Naive B cell (primary cell): ENCODE measurements at regions not wholly inside any gene's neighbourhood (a gene's known extent, or its start where the extent isn't known, plus 50 kb on each side); places are given as distances from the start of the nearest gene placed in this dataset.
"Not testable (repeated sequence)": the region's sequence is repeated elsewhere in the genome, so short reads cannot be mapped to it uniquely, and the experiment has no call there.

Experiments used
- ATAC-seq, 2 donors: fragments of 150-1000 bp; cut with Tn5 transposase; 2 replicates each; pipeline ENCODE4 v1.10.0; 2021; ENCODE audit warnings: low read depth in 2 of 2, mild to moderate bottlenecking in 2 of 2, moderate library complexity in 2 of 2
- DNase-seq: peaks from one replicate; pipeline ENCODE4 v3.0.0; 2022
- H3K27ac Mint-ChIP-seq, 6 donors: one replicate each; pipeline ENCODE4 v1.8.0; 2020 to 2022; ENCODE audit warnings: mild to moderate bottlenecking in 6 of 6, mixed read lengths in 6 of 6, moderate library complexity in 5 of 6, inconsistent platforms in 2 of 6
- H3K27me3 Mint-ChIP-seq, 3 donors: one replicate each; pipeline ENCODE4 v1.8.0; 2021 to 2022; ENCODE audit warnings: mixed read lengths in 3 of 3, mild to moderate bottlenecking in 1 of 3
- H3K36me3 Mint-ChIP-seq, 2 donors: one replicate each; pipeline ENCODE4 v1.8.0; 2020 to 2022; ENCODE audit warnings: mixed read lengths in 2 of 2, inconsistent platforms in 1 of 2, mild to moderate bottlenecking in 1 of 2
- H3K4me1 Mint-ChIP-seq, 3 donors: one replicate each; pipeline ENCODE4 v1.8.0; 2020 to 2022; ENCODE audit warnings: mixed read lengths in 3 of 3, inconsistent platforms in 1 of 3, mild to moderate bottlenecking in 1 of 3, moderate library complexity in 1 of 3
- H3K4me3 Mint-ChIP-seq, 8 donors: one replicate each; pipeline ENCODE4 v1.8.0; 2020 to 2022; ENCODE audit warnings: mild to moderate bottlenecking in 8 of 8, mixed read lengths in 8 of 8, moderate library complexity in 8 of 8, inconsistent platforms in 2 of 8
- H3K9me3 Mint-ChIP-seq, 7 donors: one replicate each; pipeline ENCODE4 v1.8.0; 2020 to 2022; ENCODE audit warnings: mixed read lengths in 7 of 7, mild to moderate bottlenecking in 5 of 7, inconsistent platforms in 2 of 7, moderate library complexity in 1 of 7

GRCh38 chr15:36426691-36427090 is 152.7 kb upstream of the CDIN1 start:
- H3K27ac Mint-ChIP-seq, result no peak overlapping the region
- no peak for DNase-seq
- H3K36me3 Mint-ChIP-seq, result peaks cover 0 to 5% of the 10 kb centered on the region in 2 donors
- no peaks in the 10 kb centered on the region for H3K27me3 Mint-ChIP-seq
- ATAC-seq, result no peak
- no peak overlapping the region for H3K4me3 Mint-ChIP-seq
- peaks cover 0 to 14% (median 0%) of the 10 kb centered on the region in 7 donors for H3K9me3 Mint-ChIP-seq
- no peaks in the 10 kb centered on the region for H3K4me1 Mint-ChIP-seq

GRCh38 chr15:36428102-36428845 is 151.2 kb upstream of the CDIN1 start:
- Mint-ChIP-seq H3K4me3 (no peak overlapping the region), H3K27ac (no peak overlapping the region), H3K9me3 (peaks cover 0 to 9% (median 0%) of the 10 kb centered on the region in 7 donors), H3K27me3 (no peaks in the 10 kb centered on the region), H3K36me3 (peaks cover 0 to 5% of the 10 kb centered on the region in 2 donors), H3K4me1 (no peaks in the 10 kb centered on the region)
- ATAC-seq (no peak), DNase-seq (no peak)

GRCh38 chr15:36429707-36430106 is 149.7 kb upstream of the CDIN1 start:
- no peaks in the 10 kb centered on the region for H3K27me3 Mint-ChIP-seq
- no peaks in the 10 kb centered on the region for H3K9me3 Mint-ChIP-seq
- H3K36me3 Mint-ChIP-seq, result no peaks in the 10 kb centered on the region
- H3K4me1 Mint-ChIP-seq, result no peaks in the 10 kb centered on the region
- no peak for ATAC-seq
- H3K27ac Mint-ChIP-seq, result no peak overlapping the region
- no peak overlapping the region for H3K4me3 Mint-ChIP-seq
- no peak for DNase-seq

GRCh38 chr15:36430280-36430679 is 149.1 kb upstream of the CDIN1 start:
- Mint-ChIP-seq H3K4me3 (no peak overlapping the region), H3K27ac (no peak overlapping the region), H3K27me3 (no peaks in the 10 kb centered on the region), H3K36me3 (no peaks in the 10 kb centered on the region), H3K9me3 (no peaks in the 10 kb centered on the region), H3K4me1 (no peaks in the 10 kb centered on the region)
- DNase-seq (no peak), ATAC-seq (no peak)

- Mint-ChIP-seq H3K36me3 (no peaks in the 10 kb centered on the region), H3K27ac (no peak overlapping the region), H3K27me3 (no peaks in the 10 kb centered on the region), H3K4me3 (no peak overlapping the region), H3K4me1 (no peaks in the 10 kb centered on the region), H3K9me3 (no peaks in the 10 kb centered on the region)
- no peak for ATAC-seq
- no peak for DNase-seq
Observed at GRCh38 chr15:36430726-36431265, 148.6 kb upstream of the CDIN1 start.

GRCh38 chr15:36432161-36432560 is 147.3 kb upstream of the CDIN1 start:
- Mint-ChIP-seq H3K9me3 (no peaks in the 10 kb centered on the region), H3K4me3 (no peak overlapping the region), H3K36me3 (no peaks in the 10 kb centered on the region), H3K4me1 (no peaks in the 10 kb centered on the region), H3K27me3 (no peaks in the 10 kb centered on the region), H3K27ac (no peak overlapping the region)
- ATAC-seq, result no peak
- DNase-seq, result no peak

GRCh38 chr15:36434177-36434576 is 145.2 kb upstream of the CDIN1 start:
- no peak overlapping the region for H3K4me3 Mint-ChIP-seq
- H3K27ac Mint-ChIP-seq, result no peak overlapping the region
- H3K27me3 Mint-ChIP-seq, result no peaks in the 10 kb centered on the region
- H3K9me3 Mint-ChIP-seq, result peaks cover 0 to 2% (median 0%) of the 10 kb centered on the region in 7 donors
- H3K4me1 Mint-ChIP-seq, result no peaks in the 10 kb centered on the region
- ATAC-seq (no peak), DNase-seq (no peak)
- H3K36me3 Mint-ChIP-seq, result no peaks in the 10 kb centered on the region

GRCh38 chr15:36438499-36438898 is 140.9 kb upstream of the CDIN1 start:
- no peak for DNase-seq
- Mint-ChIP-seq H3K27ac (no peak overlapping the region), H3K4me3 (no peak overlapping the region), H3K36me3 (no peaks in the 10 kb centered on the region), H3K4me1 (no peaks in the 10 kb centered on the region), H3K27me3 (no peaks in the 10 kb centered on the region), H3K9me3 (peaks cover 0 to 2% (median 0%) of the 10 kb centered on the region in 7 donors)
- ATAC-seq, result no peak

- Mint-ChIP-seq H3K4me3 (no peak overlapping the region), H3K36me3 (no peaks in the 10 kb centered on the region), H3K27me3 (peaks cover 0 to 4% (median 0%) of the 10 kb centered on the region in 3 donors), H3K4me1 (no peaks in the 10 kb centered on the region), H3K9me3 (no peaks in the 10 kb centered on the region), H3K27ac (no peak overlapping the region)
- no peak for DNase-seq
- ATAC-seq, result no peak
Observed at GRCh38 chr15:36447373-36447772, 132.1 kb upstream of the CDIN1 start.

- no peak overlapping the region for H3K27ac Mint-ChIP-seq
- ATAC-seq (no peak), DNase-seq (no peak)
- no peak overlapping the region for H3K4me3 Mint-ChIP-seq
- no peaks in the 10 kb centered on the region for H3K9me3 Mint-ChIP-seq
- H3K4me1 Mint-ChIP-seq, result no peaks in the 10 kb centered on the region
- peaks cover 0 to 4% (median 0%) of the 10 kb centered on the region in 3 donors for H3K27me3 Mint-ChIP-seq
- H3K36me3 Mint-ChIP-seq, result no peaks in the 10 kb centered on the region
Observed at GRCh38 chr15:36448418-36448817, 131.0 kb upstream of the CDIN1 start.

- DNase-seq, result no peak
- Mint-ChIP-seq H3K9me3 (peaks cover 0 to 1% (median 0%) of the 10 kb centered on the region in 7 donors), H3K36me3 (no peaks in the 10 kb centered on the region), H3K4me3 (no peak overlapping the region), H3K27ac (no peak overlapping the region), H3K27me3 (peaks cover 0 to 4% (median 0%) of the 10 kb centered on the region in 3 donors), H3K4me1 (no peaks in the 10 kb centered on the region)
- ATAC-seq, result no peak
Observed at GRCh38 chr15:36449084-36449661, 130.3 kb upstream of the CDIN1 start.

GRCh38 chr15:36449662-36450145 is 129.7 kb upstream of the CDIN1 start:
- ATAC-seq (no peak), DNase-seq (no peak)
- no peaks in the 10 kb centered on the region for H3K36me3 Mint-ChIP-seq
- no peaks in the 10 kb centered on the region for H3K4me1 Mint-ChIP-seq
- H3K9me3 Mint-ChIP-seq, result peaks cover 0 to 1% (median 0%) of the 10 kb centered on the region in 7 donors
- H3K27me3 Mint-ChIP-seq, result peaks cover 0 to 4% (median 0%) of the 10 kb centered on the region in 3 donors
- no peak overlapping the region for H3K27ac Mint-ChIP-seq
- H3K4me3 Mint-ChIP-seq, result no peak overlapping the region

- ATAC-seq, result not testable (repeated sequence)
Observed at GRCh38 chr15:36454244-36454643, 125.2 kb upstream of the CDIN1 start.

GRCh38 chr15:36458411-36458810 is 121.0 kb upstream of the CDIN1 start:
- no peaks in the 10 kb centered on the region for H3K4me1 Mint-ChIP-seq
- no peak overlapping the region for H3K4me3 Mint-ChIP-seq
- ATAC-seq (no peak), DNase-seq (no peak)
- peaks cover 0 to 22% (median 6%) of the 10 kb centered on the region in 7 donors for H3K9me3 Mint-ChIP-seq
- H3K27ac Mint-ChIP-seq, result no peak overlapping the region
- no peaks in the 10 kb centered on the region for H3K27me3 Mint-ChIP-seq
- no peaks in the 10 kb centered on the region for H3K36me3 Mint-ChIP-seq

More at GRCh38 chr15:36454244-36454643, 125.2 kb upstream of the CDIN1 start:
- not testable (repeated sequence) for DNase-seq, H3K4me1 Mint-ChIP-seq, H3K27me3 Mint-ChIP-seq, H3K36me3 Mint-ChIP-seq, H3K4me3 Mint-ChIP-seq, H3K27ac Mint-ChIP-seq, H3K9me3 Mint-ChIP-seq
